ENCODE measurements at regions not wholly inside any gene's neighbourhood (a gene's known extent, or its start where the extent isn't known, plus 50 kb on each side); places are given as distances from the start of the nearest gene placed in this dataset.

- no peak overlapping the region for H2AFZ ChIP-seq (ENCODE audit: low read length)
- TF ChIP-seq MXD4 (CRISPR knock-in tag; IDR thresholded peaks at IDR 0.05) (no peak), SAFB2 (CRISPR knock-in tag; IDR thresholded peaks at IDR 0.05; ENCODE audit: borderline replicate concordance, low read depth) (no peak), SMC3 (IDR thresholded peaks at IDR 0.05; ENCODE audit: low read length) (no peak), HINFP (CRISPR knock-in tag; IDR thresholded peaks at IDR 0.05; ENCODE audit: low read depth) (no peak), KDM6A (CRISPR knock-in tag; IDR thresholded peaks at IDR 0.05; ENCODE audit: low read depth) (no peak), ZNF572 (CRISPR knock-in tag; IDR thresholded peaks at IDR 0.05) (no peak), RELA (CRISPR knock-in tag; IDR thresholded peaks at IDR 0.05) (no peak), U2AF2 (IDR thresholded peaks at IDR 0.05; ENCODE audit: low read depth, low read length) (no peak), ZNF282 (IDR thresholded peaks at IDR 0.05; ENCODE audit: partially characterized antibody) (no peak), NR2F1 (CRISPR knock-in tag; IDR thresholded peaks at IDR 0.05) (no peak)
- TF ChIP-seq, protein P1, sequence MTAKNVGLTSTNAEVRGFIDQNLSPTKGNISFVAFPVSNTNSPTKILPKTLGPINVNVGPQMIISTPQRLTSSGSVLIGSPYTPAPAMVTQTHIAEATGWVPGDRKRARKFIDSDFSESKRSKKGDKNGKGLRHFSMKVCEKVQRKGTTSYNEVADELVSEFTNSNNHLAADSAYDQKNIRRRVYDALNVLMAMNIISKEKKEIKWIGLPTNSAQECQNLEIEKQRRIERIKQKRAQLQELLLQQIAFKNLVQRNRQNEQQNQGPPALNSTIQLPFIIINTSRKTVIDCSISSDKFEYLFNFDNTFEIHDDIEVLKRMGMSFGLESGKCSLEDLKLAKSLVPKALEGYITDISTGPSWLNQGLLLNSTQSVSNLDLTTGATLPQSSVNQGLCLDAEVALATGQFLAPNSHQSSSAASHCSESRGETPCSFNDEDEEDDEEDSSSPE (CRISPR knock-in tag; IDR thresholded peaks at IDR 0.05) = no peak
- TF ChIP-seq, protein P2, sequence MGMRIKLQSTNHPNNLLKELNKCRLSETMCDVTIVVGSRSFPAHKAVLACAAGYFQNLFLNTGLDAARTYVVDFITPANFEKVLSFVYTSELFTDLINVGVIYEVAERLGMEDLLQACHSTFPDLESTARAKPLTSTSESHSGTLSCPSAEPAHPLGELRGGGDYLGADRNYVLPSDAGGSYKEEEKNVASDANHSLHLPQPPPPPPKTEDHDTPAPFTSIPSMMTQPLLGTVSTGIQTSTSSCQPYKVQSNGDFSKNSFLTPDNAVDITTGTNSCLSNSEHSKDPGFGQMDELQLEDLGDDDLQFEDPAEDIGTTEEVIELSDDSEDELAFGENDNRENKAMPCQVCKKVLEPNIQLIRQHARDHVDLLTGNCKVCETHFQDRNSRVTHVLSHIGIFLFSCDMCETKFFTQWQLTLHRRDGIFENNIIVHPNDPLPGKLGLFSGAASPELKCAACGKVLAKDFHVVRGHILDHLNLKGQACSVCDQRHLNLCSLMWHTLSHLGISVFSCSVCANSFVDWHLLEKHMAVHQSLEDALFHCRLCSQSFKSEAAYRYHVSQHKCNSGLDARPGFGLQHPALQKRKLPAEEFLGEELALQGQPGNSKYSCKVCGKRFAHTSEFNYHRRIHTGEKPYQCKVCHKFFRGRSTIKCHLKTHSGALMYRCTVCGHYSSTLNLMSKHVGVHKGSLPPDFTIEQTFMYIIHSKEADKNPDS (CRISPR knock-in tag; IDR thresholded peaks at IDR 0.05) = no peak
- H3K4me1 ChIP-seq (ENCODE audit: insufficient read depth, low read length) = peaks cover 24% of the 10 kb centered on the region
- intact Hi-C loops (cut with micrococcal nuclease; ENCODE audit: unreplicated experiment) = no loop called here
- BruUV-seq (replicated peaks) = no TSS peak
- H3K36me3 ChIP-seq (replicated peaks in 1 of 2; ENCODE audit: control insufficient read depth in 1 of 2, insufficient read depth in 2 of 2, low read length in 2 of 2) = no peaks in the 10 kb centered on the region
- H3K9me3 ChIP-seq (ENCODE audit: low read length) = no peaks in the 10 kb centered on the region
- no peak overlapping the region for H3K4me2 ChIP-seq (ENCODE audit: low read depth, low read length)
- ATAC-seq (no peak), FAIRE-seq (no peak), DNase-seq (ENCODE audit: low spot score) (no peak)
- WGBS (ENCODE audit: low lambda C conversion rate) = 44% methylated on average over 3 of the region's 3 CpGs
- no peaks in the 10 kb centered on the region for H4K20me1 ChIP-seq (ENCODE audit: insufficient read depth, low read length)
- no peak overlapping the region for H3K4me3 ChIP-seq (replicated peaks in 1 of 3; ENCODE audit: insufficient read depth in 1 of 3, low read depth in 2 of 3, low read length in 3 of 3)
- no peak overlapping the region for H3K27ac ChIP-seq (ENCODE audit: extremely low read length, insufficient read depth, low read length)
- in situ Hi-C loops (cut with HindIII; ENCODE audit: extremely low pct_ligation_motif_present, low pct_unique_long_range_greater_than_20kb) = no loop called here
- ChIA-PET CTCF (ENCODE audit: low intra/inter-chr PET ratio, low total read pairs) (no interaction called here), POLR2A (no interaction called here)
- H3K27me3 ChIP-seq (ENCODE audit: control insufficient read depth in 1 of 2, insufficient read depth in 2 of 2, low read length in 2 of 2) = 0 out of 5 replicates have a peak, but pooled peaks cover 0 to 4% of the 10 kb centered on the region in 2 experiments
- no peaks in the 10 kb centered on the region for H3K79me2 ChIP-seq (ENCODE audit: insufficient read depth, low read length)
- H3K9ac ChIP-seq (ENCODE audit: insufficient read depth, low read depth, low read length) = no peak overlapping the region
Measured at GRCh38 chr1:203424285-203424684, 51.3 kb upstream of the PRELP start.
